GM18909 (cell line): ENCODE measurements at regions not wholly inside any gene's neighbourhood (a gene's known extent, or its start where the extent isn't known, plus 50 kb on each side); places are given as distances from the start of the nearest gene placed in this dataset.

ENCODE experiments used
- ATAC-seq: cut with Tn5 transposase; IDR thresholded peaks from one replicate; pipeline ENCODE4 v1.9.1; 2021; ENCODE audit warnings: mild to moderate bottlenecking; ENCODE audit not compliant: unreplicated experiment, poor library complexity

DNA sequence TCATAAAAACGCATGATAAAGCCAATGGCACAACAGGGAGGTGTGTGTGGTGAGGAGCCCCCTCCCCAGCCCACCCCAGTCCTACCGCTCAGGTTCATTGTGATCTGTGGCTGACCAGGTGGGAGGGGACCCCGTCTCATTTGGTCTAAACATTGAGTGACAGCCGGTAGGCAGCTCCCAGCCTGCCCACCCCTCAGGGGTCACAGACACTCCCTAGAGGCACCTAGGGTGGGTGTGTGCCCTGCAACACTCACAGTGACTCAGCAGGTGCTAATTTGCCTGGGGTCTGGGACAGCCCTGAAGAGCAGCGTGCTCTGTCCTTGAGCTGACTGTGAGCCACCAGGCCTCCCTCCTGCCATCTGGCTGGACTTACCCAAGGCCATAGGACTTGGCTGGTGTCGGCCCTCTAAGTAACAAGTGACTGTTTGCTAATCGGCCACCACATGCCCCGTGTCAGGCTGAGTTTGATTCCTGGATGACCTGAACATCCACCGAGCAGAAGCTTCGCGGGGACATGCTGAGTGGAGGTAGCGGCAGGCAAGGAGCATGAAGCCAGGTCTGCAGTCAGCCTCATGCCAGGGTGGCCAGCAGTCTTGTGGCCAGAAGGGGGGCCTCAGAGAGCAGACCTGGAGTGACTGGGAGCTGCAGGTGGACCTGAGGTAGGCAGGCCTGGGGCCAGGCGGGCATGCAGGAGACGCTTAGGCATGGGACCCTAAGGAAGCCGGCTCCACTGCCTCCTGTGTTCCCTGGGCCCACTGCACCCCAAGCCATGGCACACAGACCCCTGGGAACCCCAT is 282.3 kb upstream of the SHH start:
- ATAC-seq: no peak

- ATAC-seq: no peak
These were observed 280.0 kb upstream of the SHH start for GRCh38 chr7:156092307-156092706.

DNA sequence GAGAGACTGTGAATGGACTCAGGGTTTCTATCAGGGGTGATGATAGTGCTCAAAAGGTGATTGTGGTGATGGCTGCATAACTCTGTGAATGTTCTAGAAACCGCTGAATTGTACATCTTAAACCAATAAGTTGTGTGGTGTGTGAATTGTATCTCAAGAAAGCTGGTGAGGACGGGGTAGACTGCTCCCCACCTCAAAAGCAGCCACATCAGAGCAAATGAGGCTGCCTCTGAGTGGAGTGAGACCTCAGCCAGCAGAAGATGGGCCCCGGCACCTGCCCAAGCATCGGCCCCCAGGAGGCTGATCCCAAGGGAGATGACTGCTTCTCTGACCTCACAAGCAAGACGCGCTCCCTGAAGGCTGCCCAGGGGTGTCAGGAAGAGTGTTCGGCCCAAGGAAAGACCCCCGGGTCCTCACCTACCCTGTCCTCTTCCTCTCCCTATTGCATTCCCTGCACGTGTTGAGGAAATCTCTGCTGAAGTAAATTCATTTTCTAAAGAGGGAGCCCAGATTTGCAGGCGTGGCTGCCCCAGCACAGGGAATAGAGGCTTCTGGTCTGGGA is 279.3 kb upstream of the SHH start:
- no peak for ATAC-seq

GRCh38 chr7:156090988-156091387 is 278.7 kb upstream of the SHH start:
- ATAC-seq: no peak

DNA sequence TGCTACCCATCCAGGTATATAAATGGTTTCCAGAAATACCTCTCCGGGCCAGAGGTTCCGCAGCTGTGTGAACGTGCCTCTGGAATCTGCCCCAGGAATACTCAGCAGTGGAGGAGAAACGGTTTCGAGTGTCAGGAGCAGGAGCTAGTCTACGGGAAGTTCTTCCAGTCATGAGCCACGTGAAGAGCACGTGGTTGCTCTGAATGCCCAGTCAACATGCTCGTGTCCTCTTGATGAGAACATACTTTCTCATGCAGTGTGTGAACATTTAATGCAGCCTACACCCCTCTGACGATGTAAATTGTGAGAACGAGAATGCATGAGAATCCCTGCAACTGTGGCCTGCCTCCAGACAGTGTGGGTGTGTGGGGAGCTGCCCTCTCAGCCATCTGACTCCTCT is 277.0 kb upstream of the SHH start:
- no peak for ATAC-seq

DNA sequence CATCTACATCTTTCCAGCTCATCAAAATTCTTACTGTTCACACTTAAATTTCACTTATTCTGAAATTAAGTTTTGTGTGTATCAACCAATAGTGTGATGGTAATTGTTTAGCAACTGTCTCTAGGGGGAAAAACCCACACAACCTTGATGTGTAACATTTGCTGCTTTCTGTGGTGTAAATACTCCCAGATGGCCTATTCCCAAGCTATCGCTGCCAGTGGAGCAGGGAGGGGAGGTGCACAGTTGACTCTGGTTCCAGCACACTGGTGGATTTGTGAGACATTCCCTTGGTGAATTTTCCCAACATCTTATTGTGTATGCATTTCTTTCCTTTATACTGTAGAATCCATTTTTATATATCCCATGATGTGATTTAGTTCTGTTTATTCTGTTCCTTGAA is 275.9 kb upstream of the SHH start:
- no peak for ATAC-seq

DNA sequence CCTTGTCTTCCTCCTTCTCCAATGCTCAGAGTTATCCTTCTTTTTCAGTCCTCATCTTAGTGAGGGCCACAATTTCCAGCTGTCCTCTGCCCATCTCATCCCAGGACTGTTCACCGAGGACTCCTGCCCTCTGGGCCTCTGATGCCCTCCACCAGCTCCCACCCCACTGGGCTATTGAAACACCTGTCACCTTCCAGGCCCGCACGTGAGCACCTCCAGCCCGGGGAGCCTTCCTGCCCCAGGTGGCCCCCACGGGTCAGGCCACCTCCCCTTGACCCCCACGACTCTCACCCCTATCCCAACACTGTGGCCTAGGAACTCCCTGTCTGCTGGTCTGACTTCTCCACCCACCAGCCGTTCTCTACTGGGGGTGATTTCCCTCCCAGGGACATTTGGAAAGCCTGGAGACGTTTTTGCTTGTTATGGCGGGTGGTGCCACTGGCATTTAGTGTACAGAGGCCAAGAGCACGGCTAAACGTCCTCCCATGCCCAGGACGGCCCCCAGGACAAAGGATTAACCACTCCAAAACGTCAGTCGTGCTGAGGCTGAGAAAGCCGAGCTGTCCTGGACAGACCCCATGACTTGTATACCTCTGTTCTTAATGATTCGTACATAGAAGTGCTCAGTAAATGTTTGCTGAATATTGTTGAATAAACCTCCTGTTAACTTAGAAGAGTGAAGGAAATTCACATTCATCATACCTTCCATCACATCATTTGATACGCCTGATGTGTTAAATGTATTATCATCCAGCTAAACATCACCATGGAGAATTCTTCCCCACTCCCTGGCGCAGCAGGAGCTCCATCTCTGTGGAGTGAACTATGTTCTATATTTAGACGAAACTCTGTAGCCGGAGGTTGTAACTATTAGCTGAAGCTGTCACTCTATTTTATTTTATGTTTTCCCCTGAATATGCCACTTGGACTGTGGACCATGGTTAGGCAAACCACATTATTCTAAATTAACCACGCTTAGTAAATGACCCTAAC is 270.1 kb upstream of the SHH start:
- no peak for ATAC-seq

- ATAC-seq: no peak
These were observed 268.3 kb upstream of the SHH start for GRCh38 chr7:156080596-156080995.

GRCh38 chr7:156080046-156080445 is 267.8 kb upstream of the SHH start:
- ATAC-seq: no peak

GRCh38 chr7:156079156-156079555 is 266.9 kb upstream of the SHH start:
- ATAC-seq: no peak

GRCh38 chr7:156074982-156075615 is 262.8 kb upstream of the SHH start:
- ATAC-seq: no peak

- ATAC-seq: no peak
These were observed 261.8 kb upstream of the SHH start for GRCh38 chr7:156074084-156074483.

DNA sequence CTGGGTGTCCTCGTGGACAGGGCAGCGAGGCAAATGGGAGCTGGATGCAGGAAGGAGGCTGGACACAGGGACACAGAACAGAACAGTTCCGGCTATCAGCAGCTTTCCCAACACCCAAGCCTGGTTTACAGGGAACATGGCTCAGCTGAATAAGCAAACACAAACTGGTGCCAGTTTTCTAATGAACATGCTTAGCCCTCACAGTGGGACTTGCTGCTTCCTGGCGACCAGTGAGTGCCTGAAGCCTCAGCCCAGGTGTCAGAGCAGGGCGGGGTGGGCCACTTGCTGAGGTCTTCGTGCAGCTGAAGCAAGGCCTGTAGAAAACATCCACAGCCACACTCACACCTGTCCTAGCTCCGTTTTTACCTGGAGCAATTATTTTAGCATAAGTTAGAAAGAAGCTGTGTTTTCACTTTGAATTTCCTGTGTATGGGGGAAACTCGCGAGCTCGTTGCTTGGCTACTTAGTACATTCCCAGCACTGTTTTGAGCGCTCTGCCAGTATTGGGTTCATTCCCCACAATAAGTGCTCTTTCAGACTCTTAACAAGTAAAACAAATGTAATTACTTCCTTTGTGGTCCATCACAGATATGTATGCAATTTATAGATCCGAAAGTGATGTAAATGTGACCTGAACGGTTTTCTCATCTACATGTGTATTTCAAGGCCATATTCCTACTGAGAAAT is 261.2 kb upstream of the SHH start:
- no peak for ATAC-seq

DNA sequence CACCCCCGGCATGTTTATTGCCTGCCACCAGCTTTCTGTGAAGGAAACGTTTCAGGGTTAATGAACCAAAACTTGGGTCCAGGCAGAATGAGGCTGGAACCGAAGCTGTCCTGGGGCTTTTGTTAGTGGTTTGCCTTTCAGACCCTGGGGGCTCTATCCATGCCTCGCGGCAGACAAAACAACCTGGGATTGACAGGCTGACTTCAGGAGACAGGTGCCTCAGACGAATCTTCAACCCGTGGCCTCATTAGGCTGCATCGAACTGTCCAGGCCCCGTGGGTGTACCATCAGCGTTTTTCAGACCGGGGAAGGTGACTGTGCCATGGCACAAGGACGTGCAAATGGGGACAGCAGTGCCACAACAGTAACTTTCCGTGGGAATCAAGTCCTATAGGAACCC is 259.3 kb upstream of the SHH start:
- no peak for ATAC-seq

GRCh38 chr7:156069891-156070290 is 257.6 kb upstream of the SHH start:
- no peak for ATAC-seq

GRCh38 chr7:156067156-156067555 is 254.9 kb upstream of the SHH start:
- ATAC-seq: no peak

DNA sequence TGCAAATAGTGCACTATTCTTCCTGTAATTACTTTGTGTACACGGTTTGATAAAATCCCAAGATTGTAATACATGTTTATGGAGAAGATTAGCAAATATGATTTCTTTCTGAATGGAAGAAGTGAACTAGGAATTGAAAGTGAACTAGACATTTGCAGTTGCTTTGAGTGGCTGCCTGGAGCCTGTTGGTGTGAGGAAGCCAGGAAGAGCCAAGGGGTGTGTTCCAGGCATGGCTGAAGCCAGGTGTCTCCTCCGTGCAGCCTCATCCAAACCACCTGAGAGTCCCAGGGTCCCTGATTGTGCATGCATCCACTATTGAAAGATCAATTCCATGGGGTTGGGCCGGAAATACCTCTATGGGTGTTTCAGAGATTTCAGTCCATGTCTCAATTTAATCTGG is 253.1 kb upstream of the SHH start:
- ATAC-seq: no peak

GRCh38 chr7:156064971-156065386 is 252.7 kb upstream of the SHH start:
- ATAC-seq: no peak

GRCh38 chr7:156063241-156063810 is 251.1 kb upstream of the SHH start:
- ATAC-seq: no peak

DNA sequence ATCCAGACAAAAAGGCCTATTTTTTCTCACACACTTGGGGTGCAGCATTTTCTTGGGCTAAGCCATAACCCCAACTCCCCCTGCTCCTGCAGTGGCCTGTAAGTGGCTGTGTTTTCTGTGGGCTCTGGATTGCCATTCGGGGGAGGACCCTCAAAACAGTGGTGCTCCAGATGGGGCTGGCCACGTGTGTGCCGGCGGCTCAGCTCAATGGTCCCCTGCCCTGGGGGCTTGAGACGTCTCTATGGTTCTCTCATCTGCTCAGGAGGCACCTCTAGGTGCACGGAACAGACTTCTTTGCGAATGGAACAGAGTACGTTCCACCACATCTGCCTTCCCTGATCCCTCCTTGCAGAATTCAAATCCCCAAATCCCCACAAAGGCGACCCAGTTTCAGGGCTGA is 250.0 kb upstream of the SHH start:
- no peak for ATAC-seq
